GM19397 (cell line): ENCODE measurements at regions not wholly inside any gene's neighbourhood (a gene's known extent, or its start where the extent isn't known, plus 50 kb on each side); places are given as distances from the start of the nearest gene placed in this dataset.

ENCODE experiments used
- ATAC-seq: cut with Tn5 transposase; IDR thresholded peaks from one replicate; pipeline ENCODE4 v1.9.1; 2021; ENCODE audit warnings: mild to moderate bottlenecking, moderate library complexity; ENCODE audit not compliant: unreplicated experiment

DNA sequence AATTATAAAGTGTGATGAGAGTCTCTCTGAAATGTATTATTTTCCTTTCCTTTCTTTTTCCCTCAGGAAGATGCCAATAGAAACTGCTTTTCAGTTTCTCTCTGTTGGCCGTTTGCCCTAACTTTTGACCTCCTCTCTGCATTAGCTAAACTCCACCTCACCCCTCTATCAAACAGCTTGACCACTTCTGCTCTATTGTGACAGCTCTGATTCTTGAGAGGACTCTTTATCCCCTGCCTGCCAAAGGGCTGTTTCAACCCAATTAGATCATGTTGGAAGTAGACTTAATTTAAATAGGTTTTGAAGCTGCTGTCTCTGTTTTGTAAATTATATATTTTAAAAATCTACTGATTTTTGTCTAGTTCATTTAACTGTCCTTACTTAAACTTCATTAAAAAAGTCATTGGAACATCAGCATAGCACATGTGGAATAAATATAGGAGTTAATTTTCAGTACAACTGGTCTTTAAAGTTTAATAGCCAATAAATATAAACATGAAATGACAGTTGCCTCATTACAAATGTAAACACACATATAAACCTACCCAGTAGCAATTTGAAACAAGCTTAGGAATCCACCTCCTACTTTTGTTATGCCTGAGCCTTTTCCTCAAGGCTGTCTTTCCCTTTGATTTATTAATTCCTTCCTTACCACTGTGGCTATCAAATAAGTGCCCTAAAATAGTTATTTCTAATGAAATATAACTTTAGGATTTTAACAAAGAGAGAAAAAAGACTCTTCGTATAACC lies 152.0 kb downstream of the CHRM3 start:
- no peak for ATAC-seq

DNA sequence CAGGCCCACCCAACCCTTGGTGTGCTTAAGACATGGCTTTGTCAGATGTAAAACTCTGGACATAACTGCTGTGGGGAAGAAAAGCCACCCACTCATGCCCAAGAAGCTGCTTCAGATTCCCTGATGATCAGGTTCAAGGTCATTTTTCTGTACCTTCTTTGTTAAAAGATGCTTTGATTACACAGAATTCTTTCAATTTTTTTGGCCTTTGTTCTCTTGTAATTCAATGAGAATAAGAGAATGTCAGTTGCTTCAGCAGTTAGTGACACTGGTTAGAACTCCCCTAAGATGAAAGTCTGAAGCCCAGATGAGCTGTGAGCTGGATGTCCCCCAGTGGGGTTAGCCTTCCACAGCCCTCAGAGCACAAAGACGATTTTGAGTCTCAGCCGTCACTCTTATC lies 152.7 kb downstream of the CHRM3 start:
- ATAC-seq: no peak

DNA sequence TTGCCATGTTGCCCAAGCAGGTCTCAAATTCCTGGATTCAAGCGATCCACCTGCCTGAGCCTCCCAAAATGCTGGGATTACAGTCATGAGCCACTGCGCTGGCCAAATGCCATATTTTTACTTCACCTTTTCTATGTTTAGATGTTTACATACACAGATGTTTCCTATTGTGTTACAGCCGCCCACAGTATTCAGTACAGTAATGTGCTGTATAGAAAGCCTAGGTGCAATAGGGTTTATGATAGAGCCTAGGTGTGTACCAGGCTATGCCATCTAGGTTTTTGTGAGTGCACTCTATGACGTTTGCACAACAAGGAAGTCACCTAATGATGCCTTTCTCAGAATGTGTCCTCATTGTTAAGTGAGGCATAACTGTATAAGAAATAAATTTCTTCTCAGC lies 153.4 kb downstream of the CHRM3 start:
- no peak for ATAC-seq

DNA sequence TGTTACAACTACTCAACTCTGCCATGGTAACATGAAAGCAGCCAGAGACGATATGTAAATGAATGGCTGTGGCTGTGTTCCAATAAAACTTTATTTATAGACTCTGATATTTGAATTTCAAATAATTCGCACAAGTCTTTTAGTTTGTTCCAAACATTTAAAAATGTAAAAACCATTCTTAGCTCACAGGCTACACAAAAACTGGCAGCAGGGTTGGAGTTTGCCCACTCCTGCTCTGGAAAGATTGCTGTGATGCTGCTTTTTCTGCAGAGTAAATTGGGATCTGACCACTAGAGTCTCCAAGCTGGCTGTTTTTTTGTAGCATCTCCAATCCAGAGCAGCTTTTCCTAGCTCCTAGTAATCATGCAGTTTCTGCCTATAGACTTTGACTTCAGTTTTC lies 157.5 kb downstream of the CHRM3 start:
- ATAC-seq: no peak

DNA sequence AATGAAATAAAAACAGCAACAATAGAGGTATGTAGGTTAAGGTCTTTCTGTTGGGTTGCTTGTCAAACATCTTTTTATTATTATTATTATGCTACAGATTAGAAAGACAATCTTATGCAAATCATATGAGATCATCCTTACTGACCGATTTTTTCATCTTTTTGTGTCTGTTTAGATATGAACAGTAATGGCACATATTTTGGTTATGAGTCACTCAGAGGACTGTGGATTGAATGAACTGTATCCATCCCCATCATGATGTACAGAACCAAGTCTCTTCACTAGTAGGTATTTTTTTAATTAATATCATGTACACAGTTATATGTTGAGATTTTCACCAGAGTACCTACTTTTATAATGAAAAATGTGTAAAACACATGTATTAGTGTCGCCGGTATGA lies 159.1 kb downstream of the CHRM3 start:
- no peak for ATAC-seq

DNA sequence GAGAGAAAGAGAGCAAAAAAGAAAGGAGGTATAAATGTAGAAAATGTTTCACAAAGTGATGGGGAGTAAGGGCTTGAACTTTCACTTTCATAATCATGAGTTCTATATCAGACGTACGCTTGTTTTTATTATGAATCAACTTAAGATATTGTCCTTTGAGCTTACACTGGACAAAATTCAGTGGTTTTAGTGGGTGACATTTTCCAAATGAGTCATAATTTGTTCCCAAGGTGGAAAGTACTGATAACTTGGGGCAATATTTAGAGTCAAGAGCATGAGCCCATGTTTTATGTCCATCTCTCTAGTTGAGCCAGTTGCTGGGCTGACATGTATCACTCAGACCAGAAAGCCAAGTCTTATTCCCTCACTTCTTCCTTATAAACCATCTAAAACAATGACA lies 161.6 kb downstream of the CHRM3 start:
- ATAC-seq: no peak

DNA sequence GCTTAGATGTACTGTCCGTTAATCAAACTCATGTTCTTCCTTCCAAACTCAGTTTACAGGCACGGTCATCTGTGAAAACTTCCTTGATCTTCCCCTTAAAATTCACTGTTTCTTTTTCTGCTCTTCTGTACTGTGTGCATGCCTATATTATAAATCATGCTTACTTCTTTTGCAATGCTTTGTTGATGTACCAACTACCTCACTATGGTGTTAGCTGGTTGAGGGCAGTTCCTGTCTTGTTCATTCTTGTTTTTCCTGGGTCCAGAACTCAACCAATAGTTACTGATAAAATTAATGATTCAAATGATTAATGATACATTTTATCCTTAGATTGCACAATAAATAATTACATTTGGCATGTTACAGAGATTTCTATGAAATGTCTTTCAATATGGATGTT lies 163.8 kb downstream of the CHRM3 start:
- ATAC-seq: no peak

DNA sequence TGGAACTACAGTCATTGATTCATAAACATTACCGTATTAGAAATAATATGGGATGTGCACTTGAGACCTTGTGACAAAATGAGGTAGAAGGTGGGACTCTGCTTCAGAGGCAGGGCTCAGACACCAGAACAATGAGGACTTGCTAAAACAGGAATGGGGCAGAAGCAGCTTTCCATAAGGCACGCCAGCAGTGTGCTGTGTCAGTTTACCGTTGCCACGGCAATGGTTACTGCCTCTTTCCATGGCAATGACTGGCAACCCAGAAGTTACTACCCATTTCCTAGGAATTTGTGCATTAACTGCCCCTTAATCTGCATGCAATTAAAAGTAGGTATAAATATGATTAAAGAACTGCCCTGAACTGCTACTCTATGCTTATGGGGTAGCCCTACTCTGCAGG lies 169.0 kb downstream of the CHRM3 start:
- no peak for ATAC-seq

DNA sequence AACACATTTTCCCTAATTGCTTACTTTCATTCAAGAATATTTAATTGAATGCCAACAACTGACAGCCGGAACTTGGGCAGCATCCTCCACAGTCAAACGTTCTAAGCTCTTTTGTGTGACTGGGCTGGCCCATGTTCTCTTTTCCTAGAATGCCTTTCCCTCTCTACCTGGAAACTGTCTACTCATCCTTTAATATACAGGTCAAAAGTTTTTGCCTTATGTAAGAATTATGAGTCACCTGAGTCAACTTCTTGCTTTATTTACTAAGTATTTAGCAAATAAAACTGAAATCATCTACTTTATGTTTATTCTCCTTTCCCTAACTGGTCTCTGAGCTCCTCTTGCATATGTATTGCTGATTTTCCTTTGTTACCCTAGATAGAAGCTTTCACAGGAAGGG lies 172.2 kb downstream of the CHRM3 start:
- no peak for ATAC-seq

DNA sequence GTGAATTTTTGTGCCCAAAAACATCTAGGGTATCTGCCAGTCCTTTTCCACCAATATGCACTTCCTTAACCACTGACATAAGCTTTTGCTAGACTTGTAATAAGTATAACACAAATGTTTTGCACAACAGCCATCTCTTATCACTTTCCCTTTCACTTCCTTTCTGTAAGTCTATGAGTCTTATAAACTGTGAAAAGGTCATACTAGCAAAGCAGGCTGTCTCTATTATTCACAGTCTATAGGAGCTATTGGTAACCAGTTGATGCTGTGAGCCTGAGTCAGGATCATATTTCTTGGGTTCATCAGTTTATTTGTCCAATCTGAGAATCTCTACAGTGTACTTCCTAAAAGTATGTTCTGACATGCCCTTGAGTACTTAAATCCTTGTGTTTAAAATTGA lies 172.6 kb downstream of the CHRM3 start:
- ATAC-seq: no peak

DNA sequence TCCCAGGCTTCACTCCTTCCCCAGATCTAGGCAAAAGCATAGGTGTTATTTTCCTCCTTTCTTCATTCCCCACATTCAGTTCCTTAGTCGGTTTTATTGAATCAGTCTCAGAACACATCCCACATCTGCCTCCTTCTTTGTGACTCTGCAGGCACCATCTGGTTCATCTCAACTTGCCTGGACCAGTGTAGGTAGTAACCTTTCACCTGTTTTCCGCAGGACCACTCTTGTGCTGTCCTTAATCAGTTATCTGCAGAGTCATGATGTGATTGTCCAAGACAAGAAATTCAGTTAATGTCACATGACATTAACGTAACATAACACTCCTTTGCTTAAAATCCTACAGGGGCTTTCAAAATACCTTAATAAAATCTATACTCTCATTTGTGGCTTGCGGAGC lies 174.6 kb downstream of the CHRM3 start:
- ATAC-seq: no peak

DNA sequence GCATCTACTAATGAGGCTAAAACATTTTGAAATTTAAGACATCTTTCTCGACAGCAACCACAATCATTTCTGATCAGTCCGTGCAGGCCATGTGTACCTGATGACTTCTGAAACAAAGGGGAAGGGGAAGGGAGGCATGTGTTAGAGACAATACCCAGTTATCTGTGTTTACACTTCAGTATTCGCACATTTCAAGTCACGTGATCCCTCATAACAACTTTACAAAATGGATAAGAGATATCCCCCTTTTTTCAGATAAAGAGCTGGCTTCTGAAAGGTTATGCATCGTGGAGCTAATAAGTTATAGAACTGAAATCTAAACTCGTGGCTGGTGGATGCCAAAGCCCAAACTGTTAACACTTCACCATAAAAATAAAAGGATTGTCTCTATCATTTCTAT lies 175.7 kb downstream of the CHRM3 start:
- ATAC-seq: no peak

DNA sequence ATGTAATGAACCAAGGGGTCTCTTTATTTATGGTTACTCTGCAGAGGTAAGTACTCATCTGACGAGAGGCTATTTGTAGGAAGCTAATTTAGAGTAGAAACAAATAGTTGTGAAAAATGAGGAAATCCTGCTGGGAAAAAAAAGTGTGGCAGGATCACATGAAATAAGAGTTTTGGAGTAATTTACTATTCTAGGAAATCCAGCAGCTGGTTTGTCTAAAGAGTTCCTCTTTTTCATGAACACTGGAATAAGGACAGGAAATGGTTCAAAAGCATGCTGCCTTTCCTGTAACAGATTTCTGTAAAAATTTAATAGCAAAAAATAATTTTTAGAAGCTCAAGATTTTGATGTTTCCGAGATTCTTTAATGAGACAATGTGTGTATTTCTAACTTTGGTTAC lies 177.3 kb downstream of the CHRM3 start:
- no peak for ATAC-seq

DNA sequence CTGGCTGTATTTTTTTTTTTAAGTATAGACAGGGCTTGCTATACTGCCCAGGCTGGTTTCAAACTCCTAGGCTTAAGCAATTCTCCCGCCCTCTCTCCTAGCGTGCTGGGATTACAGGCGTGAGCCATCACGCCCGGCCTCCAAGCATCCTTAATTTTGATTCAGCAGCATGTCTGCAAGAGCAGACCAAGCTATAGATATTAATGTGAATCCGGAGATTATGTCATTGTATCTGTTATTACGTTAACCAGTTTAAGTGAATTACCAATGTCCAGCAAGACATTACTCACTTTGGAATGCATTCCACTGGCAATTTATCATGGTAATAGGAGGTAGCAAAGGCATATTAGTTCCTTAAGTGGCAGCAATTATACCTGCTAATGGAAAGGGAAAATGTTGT lies 179.7 kb downstream of the CHRM3 start:
- no peak for ATAC-seq

DNA sequence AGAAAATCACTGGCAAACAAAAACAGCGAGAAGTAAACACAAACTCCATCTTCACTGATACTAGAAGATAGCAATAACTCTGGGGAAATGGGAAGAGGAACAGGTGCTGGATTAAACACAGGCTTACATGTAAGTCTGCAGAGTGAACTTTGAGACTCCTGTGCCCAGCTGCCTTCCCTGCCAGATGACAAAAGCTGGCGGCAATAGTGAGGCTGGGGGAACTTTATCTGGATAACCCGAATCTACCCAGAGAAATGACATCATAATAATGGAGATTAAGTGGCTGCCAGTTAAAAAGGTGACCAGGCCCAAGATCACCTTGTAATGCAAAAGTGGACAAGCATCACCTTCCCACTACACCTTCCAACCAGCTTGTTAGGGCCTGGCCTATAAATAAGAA lies 184.5 kb downstream of the CHRM3 start:
- no peak for ATAC-seq

DNA sequence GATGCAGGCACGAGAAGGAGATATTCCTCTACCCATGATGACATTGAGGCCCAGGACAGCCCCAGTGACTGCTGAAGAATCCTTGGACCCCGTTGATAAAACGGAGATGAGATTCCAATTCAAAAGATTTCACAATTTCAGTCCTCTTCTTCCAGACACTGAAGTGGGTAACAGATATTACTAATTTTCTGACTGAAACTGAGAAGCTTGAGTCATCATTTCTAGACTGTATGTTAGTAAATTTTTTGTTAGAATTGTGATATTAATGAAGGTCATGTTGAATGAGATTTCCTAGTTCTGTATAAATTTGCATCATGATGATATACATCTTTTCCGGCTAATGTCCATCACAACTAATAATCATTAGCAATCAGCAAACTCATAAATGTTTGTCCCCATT lies 185.8 kb downstream of the CHRM3 start:
- ATAC-seq: no peak

DNA sequence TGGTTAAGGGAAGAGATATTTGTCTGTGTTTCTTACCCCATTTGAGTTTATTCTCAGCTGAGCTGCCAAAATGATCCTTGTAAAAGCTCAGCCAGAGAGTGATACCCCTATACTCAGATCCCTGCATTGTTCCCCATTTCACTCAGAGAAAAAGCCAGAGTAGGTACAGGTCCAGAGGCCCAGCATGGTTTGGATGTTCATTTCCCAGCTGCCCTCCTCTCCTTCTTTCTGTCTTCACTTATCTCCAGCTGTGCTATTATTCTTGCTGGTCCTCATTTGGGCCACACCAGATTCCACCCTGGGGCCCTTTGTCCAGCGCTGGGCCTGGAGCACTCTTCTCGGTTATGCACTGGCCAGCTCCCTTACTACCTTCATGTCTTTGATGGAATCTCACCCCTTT lies 187.7 kb downstream of the CHRM3 start:
- no peak for ATAC-seq

DNA sequence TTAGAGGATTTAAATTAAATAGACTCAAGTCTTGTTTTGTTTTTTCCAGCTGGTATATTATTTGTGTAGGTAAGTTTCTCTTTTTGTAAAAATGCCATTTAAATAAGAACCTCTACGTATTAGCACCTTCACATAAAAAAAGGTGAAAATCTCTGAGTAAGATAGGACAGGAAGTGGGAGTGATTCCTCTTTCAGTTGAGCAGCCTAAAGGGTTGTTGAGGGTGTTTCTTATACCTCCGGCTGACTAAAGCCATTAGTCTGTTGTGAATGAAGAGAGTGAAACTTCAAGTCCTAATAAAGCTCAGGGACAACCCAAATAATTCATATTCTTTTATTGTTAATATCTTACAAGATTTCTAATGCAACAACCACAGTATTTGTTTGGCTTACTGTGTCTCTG lies 188.7 kb downstream of the CHRM3 start:
- ATAC-seq: no peak

DNA sequence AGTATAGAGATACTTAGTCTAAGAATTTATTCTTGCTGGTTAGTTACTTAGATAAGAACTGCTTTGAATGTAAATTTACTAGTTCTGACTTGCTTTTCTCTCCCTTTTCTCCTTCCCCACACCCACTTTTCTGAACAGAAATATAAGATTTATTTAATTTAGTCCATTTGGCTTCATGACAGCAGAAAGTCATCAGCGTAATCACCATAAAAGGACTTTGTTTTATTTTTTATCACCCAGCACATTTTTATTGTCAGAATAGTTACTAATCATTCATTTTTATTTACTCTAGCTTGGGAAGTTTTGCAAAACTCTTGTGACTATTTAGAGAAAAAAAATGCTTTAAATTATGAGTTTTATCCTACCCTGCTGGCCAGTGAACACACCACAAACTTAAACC lies 197.2 kb downstream of the CHRM3 start:
- no peak for ATAC-seq

DNA sequence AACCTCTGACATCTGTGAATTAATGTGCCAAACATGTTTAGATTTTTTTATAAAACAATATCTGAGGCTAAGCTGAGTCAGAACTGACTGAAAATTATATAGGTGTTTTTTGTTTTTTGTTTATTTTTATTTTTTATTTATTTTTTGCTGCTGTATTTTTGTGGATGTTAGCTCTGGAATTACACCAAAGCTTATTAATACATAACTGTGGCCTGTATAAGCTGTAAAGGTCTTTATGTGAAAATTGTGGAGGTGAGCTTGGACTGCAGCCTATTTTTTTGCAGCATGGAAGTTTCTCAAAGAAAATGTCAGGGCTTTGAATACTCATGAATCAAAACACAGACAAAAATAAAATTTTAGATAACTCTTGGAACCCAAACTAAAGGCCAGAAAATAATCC lies 199.8 kb downstream of the CHRM3 start:
- no peak for ATAC-seq

DNA sequence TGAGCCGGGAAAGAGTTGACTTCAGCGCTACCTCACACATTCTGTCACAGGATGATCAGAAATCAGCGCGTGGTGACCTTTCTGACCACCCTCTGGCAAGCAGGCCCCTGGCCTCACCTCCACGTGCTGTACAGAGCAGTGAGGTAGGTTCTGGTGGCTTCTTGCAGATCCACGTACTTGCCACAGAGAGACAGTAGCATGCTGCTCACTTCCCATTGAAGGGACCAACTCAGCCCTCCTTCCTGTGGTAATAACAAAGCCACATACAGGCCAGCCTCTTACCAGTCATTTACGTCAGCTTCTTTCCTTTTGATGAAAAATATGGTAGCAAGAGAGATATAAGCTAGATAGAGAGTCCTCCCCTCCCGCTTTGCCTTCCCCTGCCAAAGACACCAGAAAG lies 200.7 kb downstream of the CHRM3 start:
- ATAC-seq: no peak

DNA sequence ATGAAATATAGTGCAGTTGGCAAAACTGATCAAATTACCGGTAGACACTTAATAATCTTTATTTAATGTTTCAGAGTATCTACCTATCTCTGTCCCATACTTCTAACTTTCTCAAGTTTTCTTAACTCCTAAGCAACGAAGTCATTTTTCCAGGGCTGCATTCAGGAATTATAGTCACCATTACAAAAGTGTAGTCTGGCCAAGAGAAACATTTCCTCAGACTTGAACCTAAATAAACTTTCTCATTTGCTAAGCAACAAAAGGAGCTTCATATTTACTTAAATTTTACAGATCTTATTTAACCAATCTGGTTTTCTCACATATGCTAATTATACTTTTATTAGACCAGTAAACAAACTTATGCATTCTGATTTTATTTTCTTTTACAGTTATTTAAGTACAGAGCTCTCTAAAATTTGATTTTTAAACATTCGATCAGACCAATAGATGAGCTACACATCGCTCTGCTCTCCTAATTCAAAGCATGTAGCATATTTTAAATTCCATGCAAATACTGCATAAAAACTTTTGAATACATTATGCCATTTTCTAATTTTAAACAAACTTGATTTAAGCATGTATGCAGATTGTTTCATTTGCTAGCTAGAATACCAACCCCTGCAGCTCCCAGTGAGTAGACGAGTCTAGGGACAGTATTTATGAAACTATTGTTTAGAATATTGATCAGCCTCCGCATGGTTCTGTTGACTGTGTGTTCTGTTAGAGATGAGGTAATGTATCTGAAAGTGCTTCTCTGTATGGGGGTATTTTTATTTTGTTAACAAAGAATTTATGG lies 201.4 kb downstream of the CHRM3 start:
- no peak for ATAC-seq

DNA sequence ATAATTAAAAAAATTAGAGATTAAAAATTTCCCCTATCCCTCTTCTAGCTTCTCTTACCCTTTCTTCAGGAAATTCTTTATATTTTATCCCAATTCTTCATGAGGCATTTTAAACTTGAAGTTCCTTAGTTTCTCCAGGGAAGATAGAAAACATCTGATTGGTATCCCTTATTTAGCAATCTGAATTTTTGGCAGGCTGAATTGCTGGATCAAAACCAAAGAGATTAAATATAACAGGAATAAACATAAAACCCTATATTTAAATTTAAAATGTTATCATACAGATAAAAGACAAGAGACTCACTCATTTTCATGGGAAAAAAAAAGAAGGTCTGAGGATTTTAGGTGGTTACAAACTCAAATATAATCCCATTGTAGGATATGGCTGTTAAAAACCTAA lies 204.2 kb downstream of the CHRM3 start:
- no peak for ATAC-seq
